Caco-2 (cell line): ENCODE measurements at regions not wholly inside any gene's neighbourhood (a gene's known extent, or its start where the extent isn't known, plus 50 kb on each side); places are given as distances from the start of the nearest gene placed in this dataset.

Experiments
- BruUV-seq: library from RNA; stranded (reverse); fragments of 400-500 nt; replicated peaks from 2 replicates; lab custom pipeline; 2021; lab: Mats Ljungman, UMichigan
- CTCF ChIA-PET: fragments of 300-600 bp; sonication (Branson Sonifier 250); formaldehyde crosslinking; loops from one replicate; lab custom pipeline; 2022; ENCODE audit warnings: antibody characterized with exemption; lab: Charles Lee
- POLR2A ChIA-PET: fragments of 300-600 bp; sonication (Branson Sonifier 250); formaldehyde crosslinking; loops from one replicate; lab custom pipeline; 2022; ENCODE audit warnings: antibody characterized with exemption; lab: Charles Lee
- DNase-seq, 2 experiments: peaks; one replicate each; pipeline versions ENCODE4 v3.0.0 to v3.0.0-alpha.2; 2020 to 2022
- H3K27me3 ChIP-seq: replicated peaks from 2 replicates; pipeline ENCODE4 v1.6.0; 2011; ENCODE audit warnings: low read length; ENCODE audit not compliant: control insufficient read depth, insufficient read depth
- H3K36me3 ChIP-seq: 2 replicates; pipeline ENCODE4 v1.5.1; 2011; ENCODE audit warnings: low read length; ENCODE audit not compliant: control insufficient read depth, insufficient read depth
- H3K4me1 ChIP-seq: fragments of 250-450 bp; sonication (Bioruptor Pico); 2 replicates; pipeline ENCODE4 v1.5.1; 2020; ENCODE audit warnings: mild to moderate bottlenecking
- H3K4me3 ChIP-seq: 2 replicates; pipeline ENCODE4 v1.5.1; 2011; ENCODE audit warnings: low read depth, mild to moderate bottlenecking, control low read depth, low read length
- H3K9me3 ChIP-seq: fragments of 250-450 bp; sonication (Bioruptor Pico); 2 replicates; pipeline ENCODE4 v1.5.1; 2020; ENCODE audit warnings: mild to moderate bottlenecking, moderate library complexity
- H3K27ac Mint-ChIP-seq: one replicate; pipeline ENCODE4 v1.8.0; 2022; ENCODE audit warnings: mixed read lengths; ENCODE audit not compliant: unreplicated experiment
- H3K27me3 Mint-ChIP-seq: one replicate; pipeline ENCODE4 v1.8.0; 2022; ENCODE audit warnings: mixed read lengths; ENCODE audit not compliant: insufficient read depth, unreplicated experiment
- H3K36me3 Mint-ChIP-seq: one replicate; pipeline ENCODE4 v1.8.0; 2022; ENCODE audit warnings: mild to moderate bottlenecking, mixed read lengths; ENCODE audit not compliant: insufficient read depth, unreplicated experiment
- H3K4me1 Mint-ChIP-seq: one replicate; pipeline ENCODE4 v1.8.0; 2022; ENCODE audit warnings: low read depth, mixed read lengths; ENCODE audit not compliant: unreplicated experiment
- H3K4me3 Mint-ChIP-seq: one replicate; pipeline ENCODE4 v1.8.0; 2022; ENCODE audit warnings: mild to moderate bottlenecking, moderate library complexity, mixed read lengths; ENCODE audit not compliant: unreplicated experiment
- H3K9me3 Mint-ChIP-seq: one replicate; pipeline ENCODE4 v1.8.0; 2022; ENCODE audit warnings: mixed read lengths; ENCODE audit not compliant: unreplicated experiment
- CTCF ChIP-seq, 2 experiments: fragments of 200-600 bp in 1 of 2; IDR thresholded peaks; 1 replicate in 1 of 2; 2 replicates in 1 of 2; pipeline versions ENCODE4 v1.5.1 to v1.8.0; 2011 to 2022; ENCODE audit warnings: antibody characterized with exemption in 1 of 2, control low read depth in 1 of 2, inconsistent platforms in 1 of 2, low read depth in 1 of 2, low read length in 1 of 2, mild to moderate bottlenecking in 1 of 2, moderate library complexity in 1 of 2; ENCODE audit not compliant: insufficient read depth in 1 of 2, severe bottlenecking in 1 of 2, unreplicated experiment in 1 of 2
- intact Hi-C: fragments of 100-400 bp; cut with micrococcal nuclease; formaldehyde crosslinking; loops from one replicate; pipeline ENCODE4 v1.10.0; 2022; ENCODE audit not compliant: unreplicated experiment

GRCh38 chr21:19535356-19535755 lies 1131.8 kb upstream of the TMPRSS15 start:
- CTCF ChIA-PET, result no interaction called here
- Histone ChIP-seq H3K27me3 (no peaks in the 10 kb centered on the region), H3K4me1 (no peaks in the 10 kb centered on the region), H3K36me3 (no peaks in the 10 kb centered on the region), H3K4me3 (no peak overlapping the region), H3K9me3 (no peaks in the 10 kb centered on the region)
- Mint-ChIP-seq H3K9me3 (no peaks in the 10 kb centered on the region), H3K27ac (no peak overlapping the region), H3K27me3 (no peaks in the 10 kb centered on the region), H3K36me3 (no peaks in the 10 kb centered on the region), H3K4me1 (no peaks in the 10 kb centered on the region), H3K4me3 (no peak overlapping the region)
- BruUV-seq, result no TSS peak
- intact Hi-C loops, result no loop called here
- POLR2A ChIA-PET, result no interaction called here
- TF ChIP-seq CTCF (IDR thresholded peaks at IDR 0.05; ENCODE audit: insufficient read depth in 1 of 2, low read depth in 1 of 2, low read length in 1 of 2, severe bottlenecking in 1 of 2, unreplicated experiment in 1 of 2), result no peak
- DNase-seq, result no peak

DNA sequence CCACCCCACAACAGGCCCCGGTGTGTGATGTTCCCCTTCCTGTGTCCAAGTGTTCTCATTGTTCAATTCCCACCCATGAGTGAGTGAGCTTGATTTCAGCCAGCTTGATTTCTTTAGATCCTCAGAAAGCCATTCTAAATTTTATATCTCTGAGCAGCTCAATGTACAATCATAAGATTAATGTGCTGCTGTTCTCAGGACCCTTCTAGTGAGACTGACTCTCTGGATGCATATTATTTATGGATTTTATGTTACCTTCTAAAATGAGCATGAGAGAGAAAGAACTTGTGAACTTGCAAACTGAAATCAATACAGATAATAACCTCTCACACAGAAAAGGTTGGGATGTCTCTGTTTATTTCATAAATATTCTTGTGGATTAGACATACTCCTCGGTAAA lies 1133.5 kb upstream of the TMPRSS15 start:
- intact Hi-C loops, result no loop called here
- Histone ChIP-seq H3K36me3 (no peaks in the 10 kb centered on the region), H3K4me1 (no peaks in the 10 kb centered on the region), H3K9me3 (no peaks in the 10 kb centered on the region), H3K4me3 (no peak overlapping the region), H3K27me3 (no peaks in the 10 kb centered on the region)
- ChIA-PET CTCF (no interaction called here), POLR2A (no interaction called here)
- TF ChIP-seq CTCF (IDR thresholded peaks at IDR 0.05; ENCODE audit: insufficient read depth in 1 of 2, low read depth in 1 of 2, low read length in 1 of 2, severe bottlenecking in 1 of 2, unreplicated experiment in 1 of 2), result no peak
- no TSS peak for BruUV-seq
- Mint-ChIP-seq H3K4me3 (no peak overlapping the region), H3K27ac (no peak overlapping the region), H3K36me3 (no peaks in the 10 kb centered on the region), H3K9me3 (no peaks in the 10 kb centered on the region), H3K27me3 (no peaks in the 10 kb centered on the region), H3K4me1 (no peaks in the 10 kb centered on the region)
- DNase-seq, result no peak

DNA sequence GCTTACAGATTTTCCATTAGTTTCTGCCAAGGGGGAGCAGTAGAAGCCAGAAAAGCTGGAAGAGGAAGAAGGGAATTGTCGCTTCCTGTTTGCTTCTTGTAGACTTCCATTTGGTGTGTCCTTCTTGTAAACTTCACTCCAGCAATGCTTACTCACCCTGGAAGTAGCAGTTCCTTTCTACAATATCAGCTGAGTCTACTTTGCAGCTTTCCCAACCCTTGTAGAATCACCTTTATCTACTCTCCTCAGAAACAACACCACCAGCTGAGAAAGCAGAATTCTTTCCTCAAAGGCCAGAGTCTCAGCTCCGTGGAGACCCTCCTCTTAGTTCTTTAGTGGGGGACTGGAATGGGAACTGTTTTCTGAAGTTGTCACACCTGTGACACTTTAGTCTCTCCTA lies 1136.7 kb upstream of the TMPRSS15 start:
- Mint-ChIP-seq H3K27me3 (no peaks in the 10 kb centered on the region), H3K36me3 (no peaks in the 10 kb centered on the region), H3K4me3 (no peak overlapping the region), H3K4me1 (no peaks in the 10 kb centered on the region), H3K9me3 (peaks cover 8% of the 10 kb centered on the region), H3K27ac (no peak overlapping the region)
- TF ChIP-seq CTCF (IDR thresholded peaks at IDR 0.05; ENCODE audit: insufficient read depth in 1 of 2, low read depth in 1 of 2, low read length in 1 of 2, severe bottlenecking in 1 of 2, unreplicated experiment in 1 of 2), result no peak
- Histone ChIP-seq H3K27me3 (no peaks in the 10 kb centered on the region), H3K9me3 (peaks cover 3% of the 10 kb centered on the region; the same call in 1 of the 2 replicates), H3K4me3 (no peak overlapping the region), H3K4me1 (no peaks in the 10 kb centered on the region), H3K36me3 (no peaks in the 10 kb centered on the region)
- POLR2A ChIA-PET, result no interaction called here
- no TSS peak for BruUV-seq
- intact Hi-C loops, result no loop called here
- no peak for DNase-seq
- CTCF ChIA-PET, result no interaction called here
